Gastrocnemius medialis (tissue), 4 donors: ENCODE measurements at regions not wholly inside any gene's neighbourhood (a gene's known extent, or its start where the extent isn't known, plus 50 kb on each side); places are given as distances from the start of the nearest gene placed in this dataset.

ENCODE experiments used
- CTCF ChIP-seq, 5 experiments: fragments of 450-650 bp in 3 of 5; fragments of 200-600 bp in 2 of 5; sonication (generic) in 2 of 5; IDR thresholded peaks in 4 of 5; conservative IDR thresholded peaks in 1 of 5; 1 replicate in 4 of 5; 2 replicates in 1 of 5; pipeline ENCODE4 v1.5.1; 2016 to 2019; ENCODE audit warnings: antibody characterized with exemption in 5 of 5, mild to moderate bottlenecking in 3 of 5, moderate library complexity in 3 of 5
- POLR2A ChIP-seq, 2 donors: fragments of 450-650 bp; IDR thresholded peaks; one replicate each; pipeline ENCODE4 v1.6.1; 2017; ENCODE audit warnings: antibody characterized with exemption in 2 of 2, mild to moderate bottlenecking in 2 of 2, moderate library complexity in 2 of 2

- TF ChIP-seq POLR2A (IDR thresholded peaks at IDR 0.05) (no peak), CTCF (IDR thresholded peaks at IDR 0.05 in 4 of 5, conservative IDR thresholded peaks at IDR 0.05 in 1 of 5) (no peak)
Observed at GRCh38 chr10:125363791-125364190, 203.4 kb upstream of the CTBP2 start.
